Activated B cell treated with CpG ODN at 0.5 μM for 24 hours (primary cell): ENCODE measurements at regions not wholly inside any gene's neighbourhood (a gene's known extent, or its start where the extent isn't known, plus 50 kb on each side); places are given as distances from the start of the nearest gene placed in this dataset.

ENCODE experiments used
- ATAC-seq: fragments of 200-7000 bp; cut with Tn5 transposase; one replicate; pipeline ENCODE4 v1.10.0; 2021; ENCODE audit warnings: low read depth, mild to moderate bottlenecking, moderate library complexity
- CTCF ChIA-PET: fragments of 350-600 bp; sonication (Branson Sonifier 250); formaldehyde crosslinking; loops from one replicate; lab custom pipeline; 2021; ENCODE audit warnings: antibody characterized with exemption; lab: Charles Lee
- POLR2A ChIA-PET: fragments of 350-600 bp; sonication (Branson Sonifier 250); formaldehyde crosslinking; loops from one replicate; lab custom pipeline; 2021; ENCODE audit warnings: antibody characterized with exemption; lab: Charles Lee
- DNase-seq: peaks from one replicate; pipeline ENCODE4 v3.0.0; 2022
- H3K27ac Mint-ChIP-seq: one replicate; pipeline ENCODE4 v1.8.0; 2020; ENCODE audit warnings: mixed read lengths
- H3K27me3 Mint-ChIP-seq: one replicate; pipeline ENCODE4 v1.8.0; 2021; ENCODE audit warnings: mixed read lengths
- H3K36me3 Mint-ChIP-seq: one replicate; pipeline ENCODE4 v1.8.0; 2021; ENCODE audit warnings: low read depth, mixed read lengths
- H3K4me1 Mint-ChIP-seq: one replicate; pipeline ENCODE4 v1.8.0; 2021; ENCODE audit warnings: mixed read lengths
- H3K4me3 Mint-ChIP-seq: one replicate; pipeline ENCODE4 v1.8.0; 2020; ENCODE audit warnings: mild to moderate bottlenecking, mixed read lengths
- H3K9me3 Mint-ChIP-seq: one replicate; pipeline ENCODE4 v1.8.0; 2020; ENCODE audit warnings: mixed read lengths
- CTCF ChIP-seq: fragments of 200-600 bp; IDR thresholded peaks from one replicate; pipeline ENCODE4 v1.8.0; 2022; ENCODE audit warnings: antibody characterized with exemption, mild to moderate bottlenecking
- intact Hi-C: fragments of 100-400 bp; cut with micrococcal nuclease; formaldehyde crosslinking; loops from one replicate; pipeline ENCODE4 v1.15.1; 2024

DNA sequence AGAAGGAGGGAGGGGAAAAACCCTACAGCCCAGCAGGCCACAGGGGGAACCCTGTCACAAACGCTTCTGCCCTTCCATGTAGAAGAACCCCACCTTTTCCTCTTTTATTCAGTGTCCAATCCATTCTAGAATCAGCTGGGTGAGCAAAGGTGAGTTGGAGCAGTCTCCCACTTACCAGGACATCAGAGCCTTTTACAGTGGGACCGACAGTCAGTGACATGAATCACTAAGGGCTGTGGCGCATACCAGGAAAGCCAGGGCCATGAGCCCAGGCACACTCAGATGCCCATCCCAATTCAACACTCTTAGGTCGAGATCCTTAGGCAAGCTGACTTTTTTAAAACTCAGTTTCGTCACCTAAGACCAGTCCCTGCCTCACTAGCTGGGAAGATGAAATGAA lies 146.1 kb downstream of the AQP9 start:
- H3K27me3 Mint-ChIP-seq, result peaks cover 2% of the 10 kb centered on the region
- H3K27ac Mint-ChIP-seq, result no peak overlapping the region
- intact Hi-C loops, result no loop called here
- no peaks in the 10 kb centered on the region for H3K36me3 Mint-ChIP-seq
- CTCF ChIA-PET, result no interaction called here
- DNase-seq, result no peak
- no peaks in the 10 kb centered on the region for H3K4me1 Mint-ChIP-seq
- POLR2A ChIA-PET, result no interaction called here
- TF ChIP-seq CTCF, result no peak
- no peaks in the 10 kb centered on the region for H3K9me3 Mint-ChIP-seq
- no peak for ATAC-seq
- H3K4me3 Mint-ChIP-seq, result no peak overlapping the region

- intact Hi-C loops, result no loop called here
- CTCF ChIA-PET, result no interaction called here
- Mint-ChIP-seq H3K27ac (no peak overlapping the region), H3K27me3 (peaks cover 2% of the 10 kb centered on the region), H3K36me3 (no peaks in the 10 kb centered on the region), H3K9me3 (no peaks in the 10 kb centered on the region), H3K4me1 (no peaks in the 10 kb centered on the region), H3K4me3 (no peak overlapping the region)
- TF ChIP-seq CTCF, result no peak
- DNase-seq (no peak), ATAC-seq (no peak)
- POLR2A ChIA-PET, result no interaction called here
These were observed 146.4 kb upstream of the LIPC start for GRCh38 chr15:58285212-58285920.

- ChIA-PET POLR2A (no interaction called here), CTCF (no interaction called here)
- Mint-ChIP-seq H3K4me3 (no peak overlapping the region), H3K27me3 (peaks cover 2% of the 10 kb centered on the region), H3K4me1 (no peaks in the 10 kb centered on the region), H3K27ac (no peak overlapping the region), H3K36me3 (no peaks in the 10 kb centered on the region), H3K9me3 (no peaks in the 10 kb centered on the region)
- no peak for DNase-seq
- intact Hi-C loops, result no loop called here
- no peak for TF ChIP-seq CTCF
- ATAC-seq, result no peak
These were observed 145.9 kb upstream of the LIPC start for GRCh38 chr15:58285921-58286278.

- Mint-ChIP-seq H3K4me1 (no peaks in the 10 kb centered on the region), H3K4me3 (no peak overlapping the region), H3K9me3 (no peaks in the 10 kb centered on the region), H3K27ac (no peak overlapping the region), H3K36me3 (no peaks in the 10 kb centered on the region), H3K27me3 (peaks cover 2% of the 10 kb centered on the region)
- intact Hi-C loops, result no loop called here
- DNase-seq (no peak), ATAC-seq (no peak)
- ChIA-PET POLR2A (no interaction called here), CTCF (no interaction called here)
- TF ChIP-seq CTCF, result no peak
These were observed 145.3 kb upstream of the LIPC start for GRCh38 chr15:58286523-58286922.

DNA sequence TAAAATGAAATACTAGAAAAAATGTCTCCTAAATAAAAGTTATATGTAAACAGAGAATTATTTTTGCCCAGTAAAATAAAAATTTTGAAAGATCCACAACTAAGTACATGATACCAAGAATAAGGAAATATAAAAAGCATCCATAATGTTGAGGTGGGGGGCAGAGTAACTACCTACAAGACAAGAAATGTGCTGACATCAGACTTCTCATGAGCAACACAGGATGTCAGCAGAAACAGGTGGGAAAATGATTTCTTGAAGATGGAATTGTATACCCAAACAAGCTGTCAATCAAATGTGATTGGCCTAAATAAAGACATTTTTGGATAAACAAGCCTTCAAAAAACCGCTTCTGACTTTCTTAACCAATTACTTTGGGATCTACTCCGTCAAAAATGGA lies 143.9 kb upstream of the LIPC start:
- TF ChIP-seq CTCF, result no peak
- peaks cover 6% of the 10 kb centered on the region for H3K9me3 Mint-ChIP-seq
- no peaks in the 10 kb centered on the region for H3K36me3 Mint-ChIP-seq
- intact Hi-C loops, result no loop called here
- no peak for ATAC-seq
- H3K27ac Mint-ChIP-seq, result no peak overlapping the region
- H3K27me3 Mint-ChIP-seq, result no peaks in the 10 kb centered on the region
- ChIA-PET POLR2A (no interaction called here), CTCF (no interaction called here)
- no peak overlapping the region for H3K4me3 Mint-ChIP-seq
- no peaks in the 10 kb centered on the region for H3K4me1 Mint-ChIP-seq
- DNase-seq, result no peak
